ENCODE measurements at regions not wholly inside any gene's neighbourhood (a gene's known extent, or its start where the extent isn't known, plus 50 kb on each side); places are given as distances from the start of the nearest gene placed in this dataset.

DNA sequence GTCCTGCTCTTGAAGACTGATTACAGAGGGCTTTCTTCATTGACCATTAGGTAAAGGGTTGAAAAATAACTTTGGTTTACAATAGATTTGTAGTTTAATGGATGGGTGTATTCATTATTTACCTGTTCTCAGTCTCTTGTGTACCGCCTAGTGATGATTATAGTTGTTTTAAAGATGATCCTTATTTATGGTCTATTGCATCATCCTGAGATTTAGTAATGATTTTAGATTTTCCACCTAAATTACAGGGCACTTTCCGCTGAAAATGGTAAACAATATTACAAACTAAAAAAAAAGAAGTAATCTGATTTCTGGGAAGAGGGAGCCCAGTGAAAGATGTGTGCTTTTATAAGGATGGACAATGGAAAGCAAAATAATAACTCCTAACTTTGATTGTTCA lies 78.4 kb upstream of the TMEM33 start:
- DNase-seq (ENCODE audit: low read depth) (no peak), FAIRE-seq (no peak)
- Mint-ChIP-seq H3K4me3 (ENCODE audit: unreplicated experiment) (no peak overlapping the region), H3K27ac (ENCODE audit: unreplicated experiment) (no peak overlapping the region), H3K4me1 (ENCODE audit: low read depth, unreplicated experiment) (no peaks in the 10 kb centered on the region), H3K27me3 (ENCODE audit: low read depth, unreplicated experiment) (peaks cover 29% of the 10 kb centered on the region), H3K9me3 (ENCODE audit: unreplicated experiment) (no peaks in the 10 kb centered on the region), H3K36me3 (ENCODE audit: low read depth, unreplicated experiment) (no peaks in the 10 kb centered on the region)
- Histone ChIP-seq H3K4me3 (ENCODE audit: insufficient read depth, low read depth, low read length) (no peak overlapping the region), H3K79me2 (ENCODE audit: insufficient read depth, low read length) (no peaks in the 10 kb centered on the region), H3K9me3 (ENCODE audit: insufficient read depth, low read depth, low read length) (no peaks in the 10 kb centered on the region), H3K4me1 (ENCODE audit: insufficient read depth, low read length) (no peaks in the 10 kb centered on the region), H3K9ac (ENCODE audit: low read length) (no peak overlapping the region), H3K4me2 (ENCODE audit: low read length) (no peak overlapping the region), H3K36me3 (ENCODE audit: insufficient read depth, low read length) (no peaks in the 10 kb centered on the region), H3K27me3 (ENCODE audit: insufficient read depth, low read length) (peaks cover 13% of the 10 kb centered on the region), H2AFZ (ENCODE audit: low read depth, low read length) (no peak overlapping the region), H4K20me1 (ENCODE audit: insufficient read depth, low read length) (no peaks in the 10 kb centered on the region), H3K27ac (ENCODE audit: low read depth, low read length) (no peak overlapping the region)
- TF ChIP-seq, protein P1, sequence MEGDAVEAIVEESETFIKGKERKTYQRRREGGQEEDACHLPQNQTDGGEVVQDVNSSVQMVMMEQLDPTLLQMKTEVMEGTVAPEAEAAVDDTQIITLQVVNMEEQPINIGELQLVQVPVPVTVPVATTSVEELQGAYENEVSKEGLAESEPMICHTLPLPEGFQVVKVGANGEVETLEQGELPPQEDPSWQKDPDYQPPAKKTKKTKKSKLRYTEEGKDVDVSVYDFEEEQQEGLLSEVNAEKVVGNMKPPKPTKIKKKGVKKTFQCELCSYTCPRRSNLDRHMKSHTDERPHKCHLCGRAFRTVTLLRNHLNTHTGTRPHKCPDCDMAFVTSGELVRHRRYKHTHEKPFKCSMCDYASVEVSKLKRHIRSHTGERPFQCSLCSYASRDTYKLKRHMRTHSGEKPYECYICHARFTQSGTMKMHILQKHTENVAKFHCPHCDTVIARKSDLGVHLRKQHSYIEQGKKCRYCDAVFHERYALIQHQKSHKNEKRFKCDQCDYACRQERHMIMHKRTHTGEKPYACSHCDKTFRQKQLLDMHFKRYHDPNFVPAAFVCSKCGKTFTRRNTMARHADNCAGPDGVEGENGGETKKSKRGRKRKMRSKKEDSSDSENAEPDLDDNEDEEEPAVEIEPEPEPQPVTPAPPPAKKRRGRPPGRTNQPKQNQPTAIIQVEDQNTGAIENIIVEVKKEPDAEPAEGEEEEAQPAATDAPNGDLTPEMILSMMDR (IDR thresholded peaks at IDR 0.05; ENCODE audit: insufficient read depth, low read depth, low read length), result no peak
- no peak for TF ChIP-seq EZH2 (IDR thresholded peaks at IDR 0.05; ENCODE audit: insufficient read depth, low read length)

DNA sequence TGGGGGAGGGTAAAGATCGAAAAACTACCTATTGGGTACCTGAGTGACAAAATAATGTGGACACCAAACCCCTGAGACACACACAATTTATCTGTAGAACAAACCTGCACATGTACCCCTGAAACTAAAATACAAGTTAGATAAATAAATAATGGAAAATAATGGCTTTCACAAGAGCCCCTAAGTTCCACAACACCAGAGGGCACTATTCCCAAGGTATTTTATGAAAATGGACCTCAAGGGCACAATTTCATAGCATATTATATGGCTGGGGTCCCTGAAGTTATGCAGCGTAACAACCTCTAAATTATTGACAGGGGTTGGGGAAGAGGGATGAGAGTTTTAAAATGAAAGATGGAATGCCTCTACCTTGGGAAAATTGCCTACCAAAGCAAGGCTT lies 81.3 kb upstream of the TMEM33 start:
- TF ChIP-seq, protein P1 (IDR thresholded peaks at IDR 0.05; ENCODE audit: insufficient read depth, low read depth, low read length), result no peak
- no peak for TF ChIP-seq EZH2 (IDR thresholded peaks at IDR 0.05; ENCODE audit: insufficient read depth, low read length)
- no peaks in the 10 kb centered on the region for H4K20me1 ChIP-seq (ENCODE audit: insufficient read depth, low read length)
- Mint-ChIP-seq H3K4me1 (ENCODE audit: low read depth, unreplicated experiment) (no peaks in the 10 kb centered on the region), H3K4me3 (ENCODE audit: unreplicated experiment) (no peak overlapping the region), H3K9me3 (ENCODE audit: unreplicated experiment) (no peaks in the 10 kb centered on the region), H3K27me3 (ENCODE audit: low read depth, unreplicated experiment) (peaks cover 26% of the 10 kb centered on the region), H3K36me3 (ENCODE audit: low read depth, unreplicated experiment) (no peaks in the 10 kb centered on the region), H3K27ac (ENCODE audit: unreplicated experiment) (no peak overlapping the region)
- no peak for DNase-seq (ENCODE audit: low read depth)
- H3K4me2 ChIP-seq (ENCODE audit: low read length), result no peak overlapping the region
- H3K4me3 ChIP-seq (ENCODE audit: insufficient read depth, low read depth, low read length), result no peak overlapping the region
- H3K9ac ChIP-seq (ENCODE audit: low read length), result no peak overlapping the region
- no peaks in the 10 kb centered on the region for H3K79me2 ChIP-seq (ENCODE audit: insufficient read depth, low read length)
- H3K9me3 ChIP-seq (ENCODE audit: insufficient read depth, low read depth, low read length), result no peaks in the 10 kb centered on the region
- H2AFZ ChIP-seq (ENCODE audit: low read depth, low read length), result no peak overlapping the region
- no peak for FAIRE-seq
- H3K27me3 ChIP-seq (ENCODE audit: insufficient read depth, low read length), result peaks cover 7% of the 10 kb centered on the region
- H3K27ac ChIP-seq (ENCODE audit: low read depth, low read length), result no peak overlapping the region
- H3K4me1 ChIP-seq (ENCODE audit: insufficient read depth, low read length), result no peaks in the 10 kb centered on the region
- no peaks in the 10 kb centered on the region for H3K36me3 ChIP-seq (ENCODE audit: insufficient read depth, low read length)

DNA sequence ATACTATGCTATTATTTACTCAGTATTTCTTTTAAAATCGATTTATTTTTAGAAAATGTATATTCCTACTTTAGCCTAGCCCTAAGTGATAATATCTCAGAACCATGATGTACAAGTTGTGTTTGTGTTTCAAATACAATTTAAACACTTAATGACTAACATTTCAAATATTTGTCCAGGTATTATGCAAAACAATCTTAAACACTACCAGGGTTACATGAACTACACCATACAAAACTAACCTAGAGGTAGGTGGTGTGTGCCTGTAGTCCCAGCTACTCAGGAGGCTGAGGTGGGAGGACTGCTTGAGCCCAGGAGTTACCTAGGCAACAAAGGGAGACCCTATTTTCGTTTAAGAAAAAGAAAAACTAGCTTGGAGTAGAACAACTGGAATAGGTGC lies 83.0 kb upstream of the TMEM33 start:
- Mint-ChIP-seq H3K4me3 (ENCODE audit: unreplicated experiment) (no peak overlapping the region), H3K9me3 (ENCODE audit: unreplicated experiment) (no peaks in the 10 kb centered on the region), H3K36me3 (ENCODE audit: low read depth, unreplicated experiment) (no peaks in the 10 kb centered on the region), H3K27me3 (ENCODE audit: low read depth, unreplicated experiment) (peaks cover 20% of the 10 kb centered on the region), H3K4me1 (ENCODE audit: low read depth, unreplicated experiment) (no peaks in the 10 kb centered on the region), H3K27ac (ENCODE audit: unreplicated experiment) (no peak overlapping the region)
- no peaks in the 10 kb centered on the region for H3K36me3 ChIP-seq (ENCODE audit: insufficient read depth, low read length)
- H3K9ac ChIP-seq (ENCODE audit: low read length), result no peak overlapping the region
- no peak overlapping the region for H3K27ac ChIP-seq (ENCODE audit: low read depth, low read length)
- no peaks in the 10 kb centered on the region for H3K4me1 ChIP-seq (ENCODE audit: insufficient read depth, low read length)
- no peaks in the 10 kb centered on the region for H3K9me3 ChIP-seq (ENCODE audit: insufficient read depth, low read depth, low read length)
- H3K79me2 ChIP-seq (ENCODE audit: insufficient read depth, low read length), result no peaks in the 10 kb centered on the region
- no peak overlapping the region for H3K4me3 ChIP-seq (ENCODE audit: insufficient read depth, low read depth, low read length)
- no peak for FAIRE-seq
- no peaks in the 10 kb centered on the region for H4K20me1 ChIP-seq (ENCODE audit: insufficient read depth, low read length)
- no peak overlapping the region for H3K4me2 ChIP-seq (ENCODE audit: low read length)
- DNase-seq (ENCODE audit: low read depth), result no peak
- TF ChIP-seq, protein P1 (IDR thresholded peaks at IDR 0.05; ENCODE audit: insufficient read depth, low read depth, low read length), result no peak
- TF ChIP-seq EZH2 (IDR thresholded peaks at IDR 0.05; ENCODE audit: insufficient read depth, low read length), result no peak
- H2AFZ ChIP-seq (ENCODE audit: low read depth, low read length), result no peak overlapping the region
- peaks cover under 1% of the 10 kb centered on the region for H3K27me3 ChIP-seq (ENCODE audit: insufficient read depth, low read length)

All from astrocyte (in vitro differentiated cells and primary cell).